Keratinocyte (primary cell): ENCODE measurements at regions not wholly inside any gene's neighbourhood (a gene's known extent, or its start where the extent isn't known, plus 50 kb on each side); places are given as distances from the start of the nearest gene placed in this dataset.

Experiments
- DNase-seq: peaks from one replicate; pipeline ENCODE4 v3.0.0-alpha.2; 2011; ENCODE audit warnings: low read depth, missing footprints, low spot score
- FAIRE-seq: peaks from 2 replicates; lab custom pipeline; 2011; peaks lifted over from hg19 to GRCh38; lab: Jason Lieb, UNC
- H2AFZ ChIP-seq: 2 replicates; pipeline ENCODE4 v1.6.0; 2012; ENCODE audit warnings: low read length, control low read depth, inconsistent platforms; ENCODE audit not compliant: control insufficient read depth
- H3K27ac ChIP-seq: 2 replicates; pipeline ENCODE4 v1.5.1; 2011; ENCODE audit warnings: low read length; ENCODE audit not compliant: control insufficient read depth, insufficient read depth
- H3K27me3 ChIP-seq: 3 replicates; pipeline ENCODE4 v1.6.0; 2011; ENCODE audit warnings: low read length; ENCODE audit not compliant: control insufficient read depth, insufficient read depth; ENCODE audit errors: extremely low read depth
- H3K36me3 ChIP-seq, 2 experiments: 2 replicates in 1 of 2; 3 replicates in 1 of 2; pipeline ENCODE4 v1.5.1; 2011; ENCODE audit warnings: low read length in 2 of 2, mild to moderate bottlenecking in 1 of 2; ENCODE audit not compliant: control insufficient read depth in 2 of 2, insufficient read depth in 2 of 2; ENCODE audit errors: extremely low read depth in 1 of 2
- H3K4me1 ChIP-seq: 3 replicates; pipeline ENCODE4 v1.5.1; 2011; ENCODE audit warnings: low read length; ENCODE audit not compliant: control insufficient read depth, insufficient read depth; ENCODE audit errors: extremely low read depth
- H3K4me2 ChIP-seq: 3 replicates; pipeline ENCODE4 v1.6.0; 2011; ENCODE audit warnings: low read depth, low read length; ENCODE audit not compliant: control insufficient read depth, insufficient read depth; ENCODE audit errors: extremely low read depth
- H3K4me3 ChIP-seq, 3 experiments: fragments of 200-600 bp in 1 of 3; sonication (generic) in 1 of 3; 2 replicates in 2 of 3; 3 replicates in 1 of 3; pipeline ENCODE4 v1.5.1; 2011 to 2016; ENCODE audit warnings: low read length in 3 of 3, mild to moderate bottlenecking in 3 of 3, control low read depth in 2 of 3, inconsistent platforms in 1 of 3, low read depth in 1 of 3, mixed read lengths in 1 of 3, mixed run types in 1 of 3, moderate library complexity in 1 of 3; ENCODE audit not compliant: control insufficient read depth in 2 of 3, insufficient read depth in 2 of 3; ENCODE audit errors: extremely low read depth in 1 of 3
- H3K79me2 ChIP-seq: 2 replicates; pipeline ENCODE4 v1.6.0; 2012; ENCODE audit warnings: low read length; ENCODE audit not compliant: control insufficient read depth, insufficient read depth
- H3K9ac ChIP-seq: 3 replicates; pipeline ENCODE4 v1.6.0; 2011; ENCODE audit warnings: low read length; ENCODE audit not compliant: control insufficient read depth, insufficient read depth; ENCODE audit errors: extremely low read depth
- H3K9me1 ChIP-seq: 3 replicates; pipeline ENCODE4 v1.6.0; 2011; ENCODE audit warnings: low read length; ENCODE audit not compliant: control insufficient read depth, insufficient read depth; ENCODE audit errors: extremely low read depth
- H3K9me3 ChIP-seq: 2 replicates; pipeline ENCODE4 v1.5.1; 2012; ENCODE audit warnings: low read depth, low read length; ENCODE audit not compliant: control insufficient read depth
- H4K20me1 ChIP-seq: 3 replicates; pipeline ENCODE4 v1.6.0; 2011; ENCODE audit warnings: low read length; ENCODE audit not compliant: control insufficient read depth, insufficient read depth; ENCODE audit errors: extremely low read depth
- EZH2 ChIP-seq: IDR thresholded peaks from one replicate; pipeline ENCODE4 v1.6.1; 2012; ENCODE audit warnings: inconsistent platforms, mild to moderate bottlenecking, low read length, moderate library complexity
- dilution Hi-C: fragments of 300-500 bp; cut with MboI; formaldehyde crosslinking; loops from one replicate; pipeline ENCODE4 v1.7.0; 2020; ENCODE audit warnings: low sequenced_read_pairs; ENCODE audit not compliant: extremely low pct_ligation_motif_present
- TF ChIP-seq, protein P1 (sequence below), 3 experiments: IDR thresholded peaks in 1 of 3; conservative IDR thresholded peaks in 1 of 3; optimal IDR thresholded peaks in 1 of 3; 2 replicates in 2 of 3; 3 replicates in 1 of 3; pipeline versions ENCODE3 to v1.5.1; 2011; ENCODE audit warnings: low read length in 3 of 3, mild to moderate bottlenecking in 3 of 3, moderate library complexity in 2 of 3, control low read depth in 1 of 3, inconsistent platforms in 1 of 3; ENCODE audit not compliant: insufficient read depth in 2 of 3; ENCODE audit errors: extremely low read depth in 1 of 3

GRCh38 chr3:139261754-139262586 is 81.8 kb upstream of the MRPS22 start:
- Histone ChIP-seq H3K4me3 (no peak overlapping the region), H3K27ac (no peak overlapping the region), H3K79me2 (no peaks in the 10 kb centered on the region), H3K4me2 (no peak overlapping the region), H3K9ac (no peak overlapping the region), H3K4me1 (no peaks in the 10 kb centered on the region), H3K9me3 (no peaks in the 10 kb centered on the region), H3K9me1 (no peaks in the 10 kb centered on the region), H3K36me3 (no peaks in the 10 kb centered on the region), H3K27me3 (peaks cover 10% of the 10 kb centered on the region), H2AFZ (no peak overlapping the region), H4K20me1 (no peaks in the 10 kb centered on the region)
- DNase-seq: no peak
- FAIRE-seq: no peak
- dilution Hi-C loops: no loop called here
- TF ChIP-seq, protein P1, sequence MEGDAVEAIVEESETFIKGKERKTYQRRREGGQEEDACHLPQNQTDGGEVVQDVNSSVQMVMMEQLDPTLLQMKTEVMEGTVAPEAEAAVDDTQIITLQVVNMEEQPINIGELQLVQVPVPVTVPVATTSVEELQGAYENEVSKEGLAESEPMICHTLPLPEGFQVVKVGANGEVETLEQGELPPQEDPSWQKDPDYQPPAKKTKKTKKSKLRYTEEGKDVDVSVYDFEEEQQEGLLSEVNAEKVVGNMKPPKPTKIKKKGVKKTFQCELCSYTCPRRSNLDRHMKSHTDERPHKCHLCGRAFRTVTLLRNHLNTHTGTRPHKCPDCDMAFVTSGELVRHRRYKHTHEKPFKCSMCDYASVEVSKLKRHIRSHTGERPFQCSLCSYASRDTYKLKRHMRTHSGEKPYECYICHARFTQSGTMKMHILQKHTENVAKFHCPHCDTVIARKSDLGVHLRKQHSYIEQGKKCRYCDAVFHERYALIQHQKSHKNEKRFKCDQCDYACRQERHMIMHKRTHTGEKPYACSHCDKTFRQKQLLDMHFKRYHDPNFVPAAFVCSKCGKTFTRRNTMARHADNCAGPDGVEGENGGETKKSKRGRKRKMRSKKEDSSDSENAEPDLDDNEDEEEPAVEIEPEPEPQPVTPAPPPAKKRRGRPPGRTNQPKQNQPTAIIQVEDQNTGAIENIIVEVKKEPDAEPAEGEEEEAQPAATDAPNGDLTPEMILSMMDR (optimal IDR thresholded peaks at IDR 0.05 in 1 of 3, IDR thresholded peaks at IDR 0.05 in 1 of 3, conservative IDR thresholded peaks at IDR 0.05 in 1 of 3; ENCODE audit: extremely low read depth in 1 of 3, insufficient read depth in 2 of 3, low read length in 3 of 3): no peak
- TF ChIP-seq EZH2: no peak

- DNase-seq (no peak), FAIRE-seq (no peak)
- no peak for TF ChIP-seq EZH2
- TF ChIP-seq, protein P1 (optimal IDR thresholded peaks at IDR 0.05 in 1 of 3, IDR thresholded peaks at IDR 0.05 in 1 of 3, conservative IDR thresholded peaks at IDR 0.05 in 1 of 3; ENCODE audit: extremely low read depth in 1 of 3, insufficient read depth in 2 of 3, low read length in 3 of 3): no peak
- H4K20me1 ChIP-seq: no peaks in the 10 kb centered on the region
- H3K4me3 ChIP-seq: no peak overlapping the region
- H2AFZ ChIP-seq: no peak overlapping the region
- peaks cover 7% of the 10 kb centered on the region for H3K27me3 ChIP-seq
- no peaks in the 10 kb centered on the region for H3K4me1 ChIP-seq
- H3K27ac ChIP-seq: no peak overlapping the region
- H3K79me2 ChIP-seq: no peaks in the 10 kb centered on the region
- no peaks in the 10 kb centered on the region for H3K36me3 ChIP-seq
- dilution Hi-C loops: no loop called here
- H3K9ac ChIP-seq: no peak overlapping the region
- no peak overlapping the region for H3K4me2 ChIP-seq
- no peaks in the 10 kb centered on the region for H3K9me3 ChIP-seq
- no peaks in the 10 kb centered on the region for H3K9me1 ChIP-seq
These were observed 80.0 kb upstream of the MRPS22 start for GRCh38 chr3:139263798-139264197.
